ENCODE measurements at regions not wholly inside any gene's neighbourhood (a gene's known extent, or its start where the extent isn't known, plus 50 kb on each side); places are given as distances from the start of the nearest gene placed in this dataset.

GRCh38 chr17:77563439-77564102, 394.9 kb upstream of the TNRC6C start:
- Histone ChIP-seq H3K36me3 (no peaks in the 10 kb centered on the region), H3K27me3 (no peaks in the 10 kb centered on the region), H3K9me3 (no peaks in the 10 kb centered on the region), H3K4me3 (no peak overlapping the region), H3K27ac (no peak overlapping the region), H3K4me1 (no peaks in the 10 kb centered on the region)
- DNase-seq = no peak
- intact Hi-C loops (cut with DNase I; ENCODE audit: low total_unique reads) (no loop called here), in situ Hi-C loops (cut with MboI; ENCODE audit: low pct_ligation_motif_present in 1 of 4, low pct_unique_long_range_greater_than_20kb in 1 of 4, low sequenced_read_pairs in 3 of 4) (no loop called here)
- WGBS, 2 donors (ENCODE audit: low coverage in 1 of 2) = 86 to 100% methylated on average over 2 to 7 of the region's 7 CpGs
- TF ChIP-seq POLR2AphosphoS5 (IDR thresholded peaks at IDR 0.05) (no peak), EP300 (IDR thresholded peaks at IDR 0.05; ENCODE audit: low read depth) (no peak), POLR2A (IDR thresholded peaks at IDR 0.05) (no peak), CTCF (IDR thresholded peaks at IDR 0.05) (no peak)

- Histone ChIP-seq H3K9me3 (no peaks in the 10 kb centered on the region), H3K4me3 (no peak overlapping the region), H3K4me1 (no peaks in the 10 kb centered on the region), H3K27ac (no peak overlapping the region), H3K27me3 (no peaks in the 10 kb centered on the region), H3K36me3 (no peaks in the 10 kb centered on the region)
- no peak for TF ChIP-seq POLR2AphosphoS5 (IDR thresholded peaks at IDR 0.05)
- TF ChIP-seq CTCF (IDR thresholded peaks at IDR 0.05) = no peak
- no peak for TF ChIP-seq POLR2A (IDR thresholded peaks at IDR 0.05)
- no peak for TF ChIP-seq EP300 (IDR thresholded peaks at IDR 0.05; ENCODE audit: low read depth)
- no peak for DNase-seq
- in situ Hi-C loops (cut with MboI; ENCODE audit: low pct_ligation_motif_present in 1 of 4, low pct_unique_long_range_greater_than_20kb in 1 of 4, low sequenced_read_pairs in 3 of 4) = no loop called here
- 84 to 89% methylated on average over 5 to 13 of the region's 13 CpGs for WGBS, 2 donors (ENCODE audit: low coverage in 1 of 2)
- intact Hi-C loops (cut with DNase I; ENCODE audit: low total_unique reads) = no loop called here
Measured at GRCh38 chr17:77564278-77564920, 394.1 kb upstream of the TNRC6C start.

DNA sequence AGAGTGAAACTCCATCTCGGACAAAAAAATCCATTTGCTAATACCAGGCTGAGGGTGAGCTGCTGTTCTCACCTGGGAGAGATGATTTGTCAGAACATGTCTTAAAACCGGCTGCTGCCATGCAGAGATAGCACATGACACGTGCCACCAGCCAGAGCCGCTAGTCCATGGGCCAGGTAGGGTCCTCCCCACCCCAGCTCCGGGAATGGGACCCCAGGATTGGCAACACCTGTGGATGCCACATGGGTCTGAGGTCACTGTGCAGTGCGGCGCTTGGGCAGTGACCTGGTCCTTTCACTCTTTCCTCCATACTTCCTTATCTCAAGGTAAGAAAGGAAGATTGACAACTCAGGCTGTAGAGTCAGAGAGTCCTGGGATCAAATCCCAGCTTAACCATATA, 393.3 kb upstream of the TNRC6C start:
- Histone ChIP-seq H3K36me3 (no peaks in the 10 kb centered on the region), H3K4me3 (no peak overlapping the region), H3K9me3 (no peaks in the 10 kb centered on the region), H3K27me3 (peaks cover 4% of the 10 kb centered on the region), H3K27ac (no peak overlapping the region), H3K4me1 (no peaks in the 10 kb centered on the region)
- 87% methylated on average over 7 of the region's 7 CpGs; no CpG with 5 or more reads in 1 of the 2 donors for WGBS, 2 donors (ENCODE audit: low coverage in 1 of 2)
- DNase-seq = no peak
- TF ChIP-seq EP300 (IDR thresholded peaks at IDR 0.05; ENCODE audit: low read depth) = no peak
- no peak for TF ChIP-seq POLR2A (IDR thresholded peaks at IDR 0.05)
- no peak for TF ChIP-seq POLR2AphosphoS5 (IDR thresholded peaks at IDR 0.05)
- TF ChIP-seq CTCF (IDR thresholded peaks at IDR 0.05) = no peak
- intact Hi-C loops (cut with DNase I; ENCODE audit: low total_unique reads) = no loop called here
- in situ Hi-C loops (cut with MboI; ENCODE audit: low pct_ligation_motif_present in 1 of 4, low pct_unique_long_range_greater_than_20kb in 1 of 4, low sequenced_read_pairs in 3 of 4) = no loop called here

DNA sequence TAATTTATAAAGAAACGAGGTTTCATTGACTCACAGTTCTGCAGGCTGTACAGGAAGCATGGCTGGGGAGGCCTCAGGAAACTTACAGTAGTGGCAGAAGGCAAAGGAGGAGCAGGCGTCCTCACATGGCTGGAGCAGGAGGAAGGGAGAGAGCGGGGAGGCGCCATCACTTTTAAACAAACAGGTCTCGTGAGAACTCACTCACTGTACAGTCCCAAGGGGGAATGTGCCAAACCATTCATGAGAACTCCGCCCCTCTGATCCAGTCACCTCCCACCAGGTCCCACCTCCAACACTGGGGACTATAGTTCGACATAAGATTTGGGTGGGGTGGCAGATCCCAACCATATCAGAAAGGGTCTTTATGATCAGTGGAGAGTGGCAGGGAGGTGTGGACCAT, 392.4 kb upstream of the TNRC6C start:
- Histone ChIP-seq H3K4me3 (no peak overlapping the region), H3K27me3 (peaks cover 14% of the 10 kb centered on the region), H3K36me3 (no peaks in the 10 kb centered on the region), H3K9me3 (no peaks in the 10 kb centered on the region), H3K27ac (no peak overlapping the region), H3K4me1 (peaks cover 0 to 2% (median under 1%) of the 10 kb centered on the region in 4 donors)
- DNase-seq = no peak
- no peak for TF ChIP-seq CTCF (IDR thresholded peaks at IDR 0.05)
- intact Hi-C loops (cut with DNase I; ENCODE audit: low total_unique reads) = no loop called here
- in situ Hi-C loops (cut with MboI; ENCODE audit: low pct_ligation_motif_present in 1 of 4, low pct_unique_long_range_greater_than_20kb in 1 of 4, low sequenced_read_pairs in 3 of 4) = no loop called here
- WGBS, 2 donors (ENCODE audit: low coverage in 1 of 2) = 62 to 68% methylated on average over 2 to 7 of the region's 7 CpGs

All from transverse colon (tissue), 4 donors.